Glomerular visceral epithelial cell (primary cell): ENCODE measurements at regions not wholly inside any gene's neighbourhood (a gene's known extent, or its start where the extent isn't known, plus 50 kb on each side); places are given as distances from the start of the nearest gene placed in this dataset.

Source experiments
- DNase-seq: peaks from one replicate; pipeline ENCODE4 v3.0.0-alpha.2; 2016; ENCODE audit errors: extremely low spot score

DNA sequence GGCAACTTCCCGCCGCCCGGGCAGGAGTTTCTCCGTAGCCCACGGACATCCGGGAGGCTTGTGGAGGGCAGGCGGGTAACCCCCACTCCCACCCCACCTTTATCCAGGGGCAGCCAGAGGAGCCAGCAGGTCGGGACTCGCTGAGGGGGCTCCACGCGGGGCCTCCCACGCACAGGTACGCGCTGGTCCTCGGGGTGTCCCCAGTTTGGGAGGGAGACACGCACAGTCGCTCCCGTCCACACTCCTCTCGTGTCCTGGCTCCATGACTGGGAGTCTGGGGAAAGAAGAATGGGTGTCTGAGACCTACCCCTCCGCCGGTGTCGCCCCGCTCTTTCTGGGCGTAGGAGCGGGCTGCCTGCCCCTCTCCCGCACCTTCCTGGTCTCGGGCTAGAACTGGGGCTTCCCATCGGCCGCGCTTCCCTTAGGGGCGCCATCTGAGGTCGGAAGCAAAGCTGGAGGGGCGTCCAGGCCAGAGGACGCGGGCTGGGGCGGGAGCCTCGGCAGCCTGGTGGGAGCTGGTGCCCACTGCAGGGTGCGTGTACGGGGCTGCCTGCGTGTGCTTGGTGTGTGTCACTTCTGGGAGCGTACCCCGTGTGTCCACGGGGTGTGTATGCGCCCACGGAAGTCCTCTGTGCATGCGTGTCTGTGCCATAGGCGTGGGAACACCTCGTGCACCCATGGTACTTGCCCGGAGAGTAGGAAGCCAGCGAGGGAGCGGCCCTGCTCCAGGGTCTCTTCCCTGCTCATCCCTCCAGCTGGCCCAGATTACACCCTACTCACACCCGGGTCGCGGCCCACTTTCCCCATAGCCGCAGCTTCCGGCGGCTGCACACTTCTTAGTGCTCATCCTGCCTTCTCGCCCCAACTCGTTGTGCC is 73.0 kb upstream of the LEP start:
- DNase-seq, result no peak

DNA sequence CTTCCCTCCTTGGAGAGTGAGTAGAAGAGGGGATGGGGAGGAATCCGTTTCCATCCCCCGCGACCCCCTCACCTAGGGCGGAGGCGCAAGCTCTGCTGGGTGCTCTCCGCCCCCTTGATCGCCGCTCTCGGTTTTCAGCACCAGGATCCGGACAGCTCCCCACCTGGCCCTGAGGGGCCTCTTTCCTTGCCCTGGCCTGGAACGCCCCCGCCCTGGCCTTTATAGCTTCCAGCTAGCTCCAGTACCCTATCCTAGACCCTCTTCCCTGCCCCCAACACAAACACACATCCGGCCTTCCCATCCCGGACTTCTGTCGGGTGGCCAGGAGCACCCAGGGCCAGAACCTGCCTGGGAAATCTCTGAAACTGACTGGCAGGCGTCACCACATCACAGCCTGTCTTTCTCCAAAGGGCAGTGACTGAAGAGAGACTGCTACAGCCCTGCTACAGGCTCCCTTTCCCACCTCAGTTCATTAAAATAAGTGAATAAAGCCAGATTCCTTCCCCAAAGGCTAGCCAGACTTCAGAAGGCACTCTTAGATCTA is 72.3 kb upstream of the LEP start:
- no peak for DNase-seq

GRCh38 chr7:128170461-128170860 is 70.6 kb upstream of the LEP start:
- no peak for DNase-seq

DNA sequence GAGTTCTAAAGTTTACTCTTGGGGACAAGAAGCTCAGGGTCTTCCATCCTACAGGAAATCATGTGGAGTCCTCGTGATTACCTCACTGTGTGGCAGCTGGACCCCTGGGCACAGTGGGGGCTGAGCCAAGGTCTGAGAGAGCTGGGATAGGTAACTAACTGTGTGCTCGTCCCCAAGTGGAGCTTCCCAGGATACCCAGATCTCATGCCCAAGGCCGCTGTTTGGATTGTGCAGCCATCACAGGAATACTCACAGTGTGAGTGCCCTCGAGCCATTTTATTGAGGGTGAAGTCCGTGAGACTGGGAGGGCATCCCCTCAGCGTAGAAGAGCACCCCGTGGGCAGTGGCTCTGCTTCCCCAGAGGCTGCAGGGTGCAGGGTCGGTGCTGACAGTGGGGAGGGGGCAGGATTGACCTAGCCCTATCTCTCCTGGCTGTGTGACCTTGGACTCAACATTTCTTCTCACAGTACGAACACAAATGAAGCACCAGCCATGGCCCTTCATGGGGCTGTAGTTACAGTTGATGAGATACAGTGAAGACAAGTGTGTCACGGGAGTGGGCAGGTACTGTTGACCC is 69.6 kb upstream of the LEP start:
- no peak for DNase-seq

DNA sequence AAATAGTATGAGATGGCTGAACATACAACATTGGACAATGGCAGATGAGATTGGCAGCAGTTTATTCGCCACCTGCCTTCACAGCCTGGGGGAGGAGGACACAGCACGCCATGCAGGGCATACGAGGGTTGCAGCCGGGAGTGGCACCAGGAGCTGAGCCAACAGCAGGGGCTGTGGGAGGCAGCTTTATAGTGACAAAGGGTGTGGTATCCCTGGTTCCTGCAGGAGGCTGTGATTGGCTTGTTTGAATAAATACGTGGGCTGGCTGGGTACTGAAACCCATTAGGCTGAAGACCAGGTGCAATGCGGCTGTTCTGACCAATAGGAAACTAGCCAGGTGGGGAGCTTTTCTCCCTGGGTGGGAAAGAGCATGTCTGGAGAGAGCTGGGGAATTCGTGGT is 68.9 kb upstream of the LEP start:
- DNase-seq, result no peak

- no peak for DNase-seq
These were observed 68.1 kb upstream of the LEP start for GRCh38 chr7:128172963-128173362.

GRCh38 chr7:128174386-128174785 is 66.7 kb upstream of the LEP start:
- DNase-seq, result no peak

GRCh38 chr7:128176696-128177095 is 64.4 kb upstream of the LEP start:
- no peak for DNase-seq

GRCh38 chr7:128177768-128178550 is 63.1 kb upstream of the LEP start:
- DNase-seq, result no peak

DNA sequence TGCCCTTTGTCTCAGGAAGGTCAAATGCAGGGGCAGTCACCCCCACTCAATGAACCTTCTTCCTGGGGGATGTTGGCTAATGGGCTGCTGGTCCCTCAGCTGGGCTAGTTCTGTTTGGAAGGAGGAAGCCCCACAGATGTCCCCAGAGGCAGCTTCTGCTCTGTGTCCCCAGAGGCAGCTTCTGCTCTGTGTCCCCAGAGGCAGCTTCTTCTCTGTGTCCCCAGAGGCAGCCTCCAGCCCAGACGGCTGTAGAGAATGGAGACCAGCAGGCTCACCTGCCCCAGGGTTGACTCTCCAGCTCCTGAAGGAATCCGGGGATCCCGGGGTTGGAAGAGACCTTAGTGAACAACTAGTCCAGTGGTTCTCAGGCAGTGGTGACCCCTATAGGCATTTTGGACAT is 62.5 kb upstream of the LEP start:
- DNase-seq, result no peak

DNA sequence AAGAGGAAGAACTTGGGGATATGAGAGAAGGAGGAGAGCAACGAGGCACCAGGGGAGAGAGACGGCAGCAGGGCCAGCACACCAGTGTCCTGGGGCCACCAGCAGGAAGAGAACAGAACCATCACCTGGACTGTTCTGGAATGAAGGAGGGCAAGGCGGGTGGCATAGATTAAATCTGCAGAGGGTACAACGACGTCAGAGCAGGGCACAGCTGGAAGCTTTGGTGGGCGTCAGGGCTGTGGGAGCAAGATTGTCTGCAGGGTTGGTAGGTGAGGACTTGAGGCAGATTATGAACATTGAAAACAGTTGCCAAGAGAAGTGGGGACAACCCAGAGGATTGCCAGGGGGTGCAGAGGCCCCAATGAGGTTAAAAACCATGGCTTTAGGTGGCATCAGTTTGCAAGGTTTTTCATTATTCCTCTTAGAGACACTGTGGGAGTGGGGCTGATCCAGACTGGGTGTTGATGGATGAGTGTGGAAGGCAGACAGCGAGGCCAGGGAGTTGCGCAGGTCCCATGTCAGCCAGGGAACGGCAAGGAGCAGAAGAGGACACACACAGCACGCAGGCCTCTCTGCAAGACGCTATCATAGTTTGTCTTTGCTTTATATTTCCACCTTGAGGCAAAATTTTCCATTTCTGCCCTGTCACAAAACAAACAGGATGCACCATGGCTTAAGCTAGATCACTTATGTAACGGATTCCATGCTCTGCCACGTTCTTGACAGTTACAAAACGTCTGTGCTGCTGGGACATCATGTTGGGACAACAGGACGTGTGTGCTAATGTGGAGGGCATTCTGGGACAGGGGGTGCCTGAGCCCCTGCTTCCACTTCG is 52.5 kb upstream of the LEP start:
- DNase-seq, result no peak

- DNase-seq, result no peak
These were observed 51.7 kb upstream of the LEP start for GRCh38 chr7:128189231-128189930.

GRCh38 chr7:128190051-128190647 is 50.9 kb upstream of the LEP start:
- DNase-seq, result no peak

GRCh38 chr7:128191136-128191844 is 49.8 kb upstream of the LEP start:
- DNase-seq, result no peak
